Testis (tissue), 2 donors: ENCODE measurements at regions not wholly inside any gene's neighbourhood (a gene's known extent, or its start where the extent isn't known, plus 50 kb on each side); places are given as distances from the start of the nearest gene placed in this dataset.

Experiments used
- POLR2A ChIP-seq: fragments of 450-650 bp; IDR thresholded peaks from one replicate; pipeline ENCODE4 v1.6.1; 2017; ENCODE audit warnings: antibody characterized with exemption, mild to moderate bottlenecking, moderate library complexity
- TF ChIP-seq, protein P1 (sequence below), 3 experiments: fragments of 450-650 bp in 2 of 3; fragments of 200-600 bp in 1 of 3; sonication (generic) in 1 of 3; IDR thresholded peaks; one replicate each; pipeline ENCODE4 v1.5.1; 2016 to 2019; ENCODE audit warnings: antibody characterized with exemption in 3 of 3, mild to moderate bottlenecking in 2 of 3, moderate library complexity in 1 of 3

DNA sequence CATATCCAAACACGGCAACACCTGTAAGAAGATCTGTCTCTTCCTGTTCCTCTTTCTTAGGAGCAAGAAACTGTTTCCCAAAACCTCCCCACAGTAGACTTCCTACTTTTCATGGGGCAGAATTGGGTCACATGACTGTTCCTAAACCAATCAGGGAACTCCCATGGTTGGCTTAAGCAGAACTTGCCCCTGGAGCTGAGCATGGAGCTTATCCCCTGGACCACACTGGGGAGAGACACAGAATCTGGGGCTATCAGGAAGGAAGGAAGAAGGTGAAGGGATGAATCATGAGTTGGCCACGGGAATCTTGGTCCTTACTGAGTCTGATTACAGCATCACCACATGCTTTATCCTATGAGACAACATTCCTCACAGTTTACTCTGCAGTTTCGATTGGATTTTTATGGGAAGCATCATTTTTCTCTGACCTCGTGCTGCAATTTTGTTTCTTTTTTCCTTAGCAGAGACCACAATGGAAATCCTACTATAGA, 81.8 kb downstream of the CDC7 start:
- TF ChIP-seq, protein P1, sequence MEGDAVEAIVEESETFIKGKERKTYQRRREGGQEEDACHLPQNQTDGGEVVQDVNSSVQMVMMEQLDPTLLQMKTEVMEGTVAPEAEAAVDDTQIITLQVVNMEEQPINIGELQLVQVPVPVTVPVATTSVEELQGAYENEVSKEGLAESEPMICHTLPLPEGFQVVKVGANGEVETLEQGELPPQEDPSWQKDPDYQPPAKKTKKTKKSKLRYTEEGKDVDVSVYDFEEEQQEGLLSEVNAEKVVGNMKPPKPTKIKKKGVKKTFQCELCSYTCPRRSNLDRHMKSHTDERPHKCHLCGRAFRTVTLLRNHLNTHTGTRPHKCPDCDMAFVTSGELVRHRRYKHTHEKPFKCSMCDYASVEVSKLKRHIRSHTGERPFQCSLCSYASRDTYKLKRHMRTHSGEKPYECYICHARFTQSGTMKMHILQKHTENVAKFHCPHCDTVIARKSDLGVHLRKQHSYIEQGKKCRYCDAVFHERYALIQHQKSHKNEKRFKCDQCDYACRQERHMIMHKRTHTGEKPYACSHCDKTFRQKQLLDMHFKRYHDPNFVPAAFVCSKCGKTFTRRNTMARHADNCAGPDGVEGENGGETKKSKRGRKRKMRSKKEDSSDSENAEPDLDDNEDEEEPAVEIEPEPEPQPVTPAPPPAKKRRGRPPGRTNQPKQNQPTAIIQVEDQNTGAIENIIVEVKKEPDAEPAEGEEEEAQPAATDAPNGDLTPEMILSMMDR (IDR thresholded peaks at IDR 0.05) = no peak
- TF ChIP-seq POLR2A = no peak
